WTC11 (cell line): ENCODE measurements at regions not wholly inside any gene's neighbourhood (a gene's known extent, or its start where the extent isn't known, plus 50 kb on each side); places are given as distances from the start of the nearest gene placed in this dataset.

Experiments
- FOXK1 ChIP-seq: sonication (generic); formaldehyde crosslinking; IDR thresholded peaks from 2 replicates; pipeline ENCODE4 v1.8.0; 2022; ENCODE audit warnings: mild to moderate bottlenecking, moderate library complexity, missing genetic modification reagents
- NR1H2 ChIP-seq: sonication (generic); formaldehyde crosslinking; IDR thresholded peaks from 2 replicates; pipeline ENCODE4 v1.9.0; 2021; ENCODE audit warnings: mild to moderate bottlenecking, moderate library complexity, missing genetic modification reagents
- SP1 ChIP-seq: sonication (generic); formaldehyde crosslinking; conservative IDR thresholded peaks from 2 replicates; pipeline ENCODE4 v1.8.1; 2022; ENCODE audit warnings: missing genetic modification reagents
- TP53 ChIP-seq: sonication (generic); formaldehyde crosslinking; IDR thresholded peaks from 2 replicates; pipeline ENCODE4 v1.8.1; 2023; ENCODE audit warnings: mild to moderate bottlenecking, missing genetic modification reagents
- TF ChIP-seq, protein P1 (sequence below): sonication (generic); formaldehyde crosslinking; conservative IDR thresholded peaks from 2 replicates; pipeline ENCODE4 v1.8.1; 2023; ENCODE audit warnings: mild to moderate bottlenecking, low read depth, missing genetic modification reagents, moderate library complexity
- TF ChIP-seq, protein P2 (sequence below): fragments of 200-600 bp; IDR thresholded peaks from 2 replicates; pipeline ENCODE4 v1.8.0; 2022; ENCODE audit warnings: antibody characterized with exemption
- TF ChIP-seq, protein P3 (sequence below): sonication (generic); formaldehyde crosslinking; conservative IDR thresholded peaks from 2 replicates; pipeline ENCODE4 v1.8.1; 2022; ENCODE audit warnings: mild to moderate bottlenecking, missing genetic modification reagents
- TF ChIP-seq, protein P4 (sequence below): sonication (generic); formaldehyde crosslinking; IDR thresholded peaks from 2 replicates; pipeline ENCODE4 v1.8.1; 2023; ENCODE audit warnings: mild to moderate bottlenecking, missing genetic modification reagents, moderate library complexity
- TF ChIP-seq, protein P5 (sequence below): sonication (generic); formaldehyde crosslinking; IDR thresholded peaks from 2 replicates; pipeline ENCODE4 v1.8.1; 2023; ENCODE audit warnings: mild to moderate bottlenecking, missing genetic modification reagents, moderate library complexity
- TF ChIP-seq, protein P6 (sequence below): sonication (generic); formaldehyde crosslinking; IDR thresholded peaks from 2 replicates; pipeline ENCODE4 v1.8.0; 2022; ENCODE audit warnings: missing genetic modification reagents

DNA sequence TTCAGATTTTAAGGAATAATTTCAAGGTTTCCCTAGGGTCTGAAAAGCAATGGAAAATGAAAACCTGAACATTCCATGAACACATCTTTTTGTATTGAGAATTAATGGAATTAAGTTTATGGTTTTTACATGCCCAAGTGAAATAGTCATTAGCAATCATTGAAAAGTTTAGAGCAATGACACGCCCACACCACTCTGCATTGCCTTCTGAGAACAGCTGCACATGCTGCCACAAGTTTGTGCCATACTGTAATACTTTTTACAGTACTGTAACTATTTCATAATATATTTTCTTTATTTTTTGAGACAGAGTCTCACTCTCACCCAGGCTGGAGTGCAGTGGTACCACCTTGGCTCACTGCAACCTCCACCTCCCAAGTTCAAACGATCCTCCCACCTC lies 345.2 kb upstream of the PMFBP1 start:
- TF ChIP-seq, protein P1, sequence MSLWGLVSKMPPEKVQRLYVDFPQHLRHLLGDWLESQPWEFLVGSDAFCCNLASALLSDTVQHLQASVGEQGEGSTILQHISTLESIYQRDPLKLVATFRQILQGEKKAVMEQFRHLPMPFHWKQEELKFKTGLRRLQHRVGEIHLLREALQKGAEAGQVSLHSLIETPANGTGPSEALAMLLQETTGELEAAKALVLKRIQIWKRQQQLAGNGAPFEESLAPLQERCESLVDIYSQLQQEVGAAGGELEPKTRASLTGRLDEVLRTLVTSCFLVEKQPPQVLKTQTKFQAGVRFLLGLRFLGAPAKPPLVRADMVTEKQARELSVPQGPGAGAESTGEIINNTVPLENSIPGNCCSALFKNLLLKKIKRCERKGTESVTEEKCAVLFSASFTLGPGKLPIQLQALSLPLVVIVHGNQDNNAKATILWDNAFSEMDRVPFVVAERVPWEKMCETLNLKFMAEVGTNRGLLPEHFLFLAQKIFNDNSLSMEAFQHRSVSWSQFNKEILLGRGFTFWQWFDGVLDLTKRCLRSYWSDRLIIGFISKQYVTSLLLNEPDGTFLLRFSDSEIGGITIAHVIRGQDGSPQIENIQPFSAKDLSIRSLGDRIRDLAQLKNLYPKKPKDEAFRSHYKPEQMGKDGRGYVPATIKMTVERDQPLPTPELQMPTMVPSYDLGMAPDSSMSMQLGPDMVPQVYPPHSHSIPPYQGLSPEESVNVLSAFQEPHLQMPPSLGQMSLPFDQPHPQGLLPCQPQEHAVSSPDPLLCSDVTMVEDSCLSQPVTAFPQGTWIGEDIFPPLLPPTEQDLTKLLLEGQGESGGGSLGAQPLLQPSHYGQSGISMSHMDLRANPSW (CRISPR knock-in tag) = no peak
- TF ChIP-seq, protein P2, sequence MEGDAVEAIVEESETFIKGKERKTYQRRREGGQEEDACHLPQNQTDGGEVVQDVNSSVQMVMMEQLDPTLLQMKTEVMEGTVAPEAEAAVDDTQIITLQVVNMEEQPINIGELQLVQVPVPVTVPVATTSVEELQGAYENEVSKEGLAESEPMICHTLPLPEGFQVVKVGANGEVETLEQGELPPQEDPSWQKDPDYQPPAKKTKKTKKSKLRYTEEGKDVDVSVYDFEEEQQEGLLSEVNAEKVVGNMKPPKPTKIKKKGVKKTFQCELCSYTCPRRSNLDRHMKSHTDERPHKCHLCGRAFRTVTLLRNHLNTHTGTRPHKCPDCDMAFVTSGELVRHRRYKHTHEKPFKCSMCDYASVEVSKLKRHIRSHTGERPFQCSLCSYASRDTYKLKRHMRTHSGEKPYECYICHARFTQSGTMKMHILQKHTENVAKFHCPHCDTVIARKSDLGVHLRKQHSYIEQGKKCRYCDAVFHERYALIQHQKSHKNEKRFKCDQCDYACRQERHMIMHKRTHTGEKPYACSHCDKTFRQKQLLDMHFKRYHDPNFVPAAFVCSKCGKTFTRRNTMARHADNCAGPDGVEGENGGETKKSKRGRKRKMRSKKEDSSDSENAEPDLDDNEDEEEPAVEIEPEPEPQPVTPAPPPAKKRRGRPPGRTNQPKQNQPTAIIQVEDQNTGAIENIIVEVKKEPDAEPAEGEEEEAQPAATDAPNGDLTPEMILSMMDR = no peak
- TF ChIP-seq, protein P3, sequence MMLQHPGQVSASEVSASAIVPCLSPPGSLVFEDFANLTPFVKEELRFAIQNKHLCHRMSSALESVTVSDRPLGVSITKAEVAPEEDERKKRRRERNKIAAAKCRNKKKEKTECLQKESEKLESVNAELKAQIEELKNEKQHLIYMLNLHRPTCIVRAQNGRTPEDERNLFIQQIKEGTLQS (CRISPR knock-in tag) = no peak
- TF ChIP-seq, protein P4, sequence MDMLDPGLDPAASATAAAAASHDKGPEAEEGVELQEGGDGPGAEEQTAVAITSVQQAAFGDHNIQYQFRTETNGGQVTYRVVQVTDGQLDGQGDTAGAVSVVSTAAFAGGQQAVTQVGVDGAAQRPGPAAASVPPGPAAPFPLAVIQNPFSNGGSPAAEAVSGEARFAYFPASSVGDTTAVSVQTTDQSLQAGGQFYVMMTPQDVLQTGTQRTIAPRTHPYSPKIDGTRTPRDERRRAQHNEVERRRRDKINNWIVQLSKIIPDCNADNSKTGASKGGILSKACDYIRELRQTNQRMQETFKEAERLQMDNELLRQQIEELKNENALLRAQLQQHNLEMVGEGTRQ = no peak
- TF ChIP-seq, protein P5, sequence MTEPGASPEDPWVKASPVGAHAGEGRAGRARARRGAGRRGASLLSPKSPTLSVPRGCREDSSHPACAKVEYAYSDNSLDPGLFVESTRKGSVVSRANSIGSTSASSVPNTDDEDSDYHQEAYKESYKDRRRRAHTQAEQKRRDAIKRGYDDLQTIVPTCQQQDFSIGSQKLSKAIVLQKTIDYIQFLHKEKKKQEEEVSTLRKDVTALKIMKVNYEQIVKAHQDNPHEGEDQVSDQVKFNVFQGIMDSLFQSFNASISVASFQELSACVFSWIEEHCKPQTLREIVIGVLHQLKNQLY (CRISPR knock-in tag) = no peak
- TF ChIP-seq SP1 (no peak), NR1H2 (CRISPR knock-in tag) (no peak), TP53 (no peak), FOXK1 (CRISPR knock-in tag) (no peak)
- TF ChIP-seq, protein P6, sequence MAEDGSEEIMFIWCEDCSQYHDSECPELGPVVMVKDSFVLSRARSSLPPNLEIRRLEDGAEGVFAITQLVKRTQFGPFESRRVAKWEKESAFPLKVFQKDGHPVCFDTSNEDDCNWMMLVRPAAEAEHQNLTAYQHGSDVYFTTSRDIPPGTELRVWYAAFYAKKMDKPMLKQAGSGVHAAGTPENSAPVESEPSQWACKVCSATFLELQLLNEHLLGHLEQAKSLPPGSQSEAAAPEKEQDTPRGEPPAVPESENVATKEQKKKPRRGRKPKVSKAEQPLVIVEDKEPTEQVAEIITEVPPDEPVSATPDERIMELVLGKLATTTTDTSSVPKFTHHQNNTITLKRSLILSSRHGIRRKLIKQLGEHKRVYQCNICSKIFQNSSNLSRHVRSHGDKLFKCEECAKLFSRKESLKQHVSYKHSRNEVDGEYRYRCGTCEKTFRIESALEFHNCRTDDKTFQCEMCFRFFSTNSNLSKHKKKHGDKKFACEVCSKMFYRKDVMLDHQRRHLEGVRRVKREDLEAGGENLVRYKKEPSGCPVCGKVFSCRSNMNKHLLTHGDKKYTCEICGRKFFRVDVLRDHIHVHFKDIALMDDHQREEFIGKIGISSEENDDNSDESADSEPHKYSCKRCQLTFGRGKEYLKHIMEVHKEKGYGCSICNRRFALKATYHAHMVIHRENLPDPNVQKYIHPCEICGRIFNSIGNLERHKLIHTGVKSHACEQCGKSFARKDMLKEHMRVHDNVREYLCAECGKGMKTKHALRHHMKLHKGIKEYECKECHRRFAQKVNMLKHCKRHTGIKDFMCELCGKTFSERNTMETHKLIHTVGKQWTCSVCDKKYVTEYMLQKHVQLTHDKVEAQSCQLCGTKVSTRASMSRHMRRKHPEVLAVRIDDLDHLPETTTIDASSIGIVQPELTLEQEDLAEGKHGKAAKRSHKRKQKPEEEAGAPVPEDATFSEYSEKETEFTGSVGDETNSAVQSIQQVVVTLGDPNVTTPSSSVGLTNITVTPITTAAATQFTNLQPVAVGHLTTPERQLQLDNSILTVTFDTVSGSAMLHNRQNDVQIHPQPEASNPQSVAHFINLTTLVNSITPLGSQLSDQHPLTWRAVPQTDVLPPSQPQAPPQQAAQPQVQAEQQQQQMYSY (CRISPR knock-in tag) = no peak
